ENCODE measurements at regions not wholly inside any gene's neighbourhood (a gene's known extent, or its start where the extent isn't known, plus 50 kb on each side); places are given as distances from the start of the nearest gene placed in this dataset.

DNA sequence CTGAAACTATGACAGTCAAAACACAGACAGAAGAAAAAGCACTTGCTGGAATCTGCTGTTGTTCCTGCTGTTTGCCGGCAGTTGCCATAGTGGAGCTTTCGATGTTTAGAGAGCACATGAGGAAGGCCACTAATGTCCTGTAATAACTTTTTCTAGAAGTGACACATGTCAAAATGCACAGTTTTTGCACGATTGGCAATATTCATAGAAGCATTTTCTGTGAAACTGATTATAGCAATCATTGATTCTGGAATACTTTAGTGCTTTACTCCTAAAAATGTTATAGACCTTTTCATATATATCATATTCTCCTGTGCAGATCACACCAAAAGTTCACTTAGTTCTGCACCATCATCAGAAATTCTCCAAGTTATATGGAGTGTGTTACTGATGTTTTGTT, 407.0 kb upstream of the SOX9 start:
- TF ChIP-seq, protein P1, sequence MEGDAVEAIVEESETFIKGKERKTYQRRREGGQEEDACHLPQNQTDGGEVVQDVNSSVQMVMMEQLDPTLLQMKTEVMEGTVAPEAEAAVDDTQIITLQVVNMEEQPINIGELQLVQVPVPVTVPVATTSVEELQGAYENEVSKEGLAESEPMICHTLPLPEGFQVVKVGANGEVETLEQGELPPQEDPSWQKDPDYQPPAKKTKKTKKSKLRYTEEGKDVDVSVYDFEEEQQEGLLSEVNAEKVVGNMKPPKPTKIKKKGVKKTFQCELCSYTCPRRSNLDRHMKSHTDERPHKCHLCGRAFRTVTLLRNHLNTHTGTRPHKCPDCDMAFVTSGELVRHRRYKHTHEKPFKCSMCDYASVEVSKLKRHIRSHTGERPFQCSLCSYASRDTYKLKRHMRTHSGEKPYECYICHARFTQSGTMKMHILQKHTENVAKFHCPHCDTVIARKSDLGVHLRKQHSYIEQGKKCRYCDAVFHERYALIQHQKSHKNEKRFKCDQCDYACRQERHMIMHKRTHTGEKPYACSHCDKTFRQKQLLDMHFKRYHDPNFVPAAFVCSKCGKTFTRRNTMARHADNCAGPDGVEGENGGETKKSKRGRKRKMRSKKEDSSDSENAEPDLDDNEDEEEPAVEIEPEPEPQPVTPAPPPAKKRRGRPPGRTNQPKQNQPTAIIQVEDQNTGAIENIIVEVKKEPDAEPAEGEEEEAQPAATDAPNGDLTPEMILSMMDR (IDR thresholded peaks at IDR 0.05) = no peak
- no peak for TF ChIP-seq POLR2A (IDR thresholded peaks at IDR 0.05)
